HEK293 (cell line): ENCODE measurements at regions not wholly inside any gene's neighbourhood (a gene's known extent, or its start where the extent isn't known, plus 50 kb on each side); places are given as distances from the start of the nearest gene placed in this dataset.
A peak's percentile ranks its signal among the peaks of the same experiment; 100 is the strongest.

Source experiments
- CTCF ChIA-PET: fragments of 350-600 bp; formaldehyde crosslinking; extraction: SDS; loops from one replicate; lab custom pipeline; 2021; ENCODE audit warnings: antibody characterized with exemption; lab: Yijun Ruan, JAX
- POLR2A ChIA-PET: fragments of 300-600 bp; formaldehyde crosslinking; extraction: SDS; loops from one replicate; lab custom pipeline; 2020; ENCODE audit warnings: antibody characterized with exemption, inconsistent platforms; lab: Yijun Ruan, JAX
- H3K27ac ChIP-seq: fragments of 200-500 bp; sonication (Bioruptor generic); 2 replicates; pipeline ENCODE4 v1.5.1; 2014; ENCODE audit warnings: low read depth, low read length, control low read depth, inconsistent platforms; ENCODE audit errors: extremely low read depth
- H3K36me3 ChIP-seq, 2 experiments: fragments of 200-500 bp in 1 of 2; sonication (Bioruptor generic) in 1 of 2; 1 replicate in 1 of 2; 2 replicates in 1 of 2; pipeline ENCODE4 v1.5.1; 2014 to 2017; ENCODE audit warnings: inconsistent platforms in 2 of 2, low read length in 2 of 2; ENCODE audit not compliant: control insufficient read depth in 2 of 2, insufficient read depth in 1 of 2
- H3K4me1 ChIP-seq: fragments of 200-500 bp; sonication (Bioruptor generic); 2 replicates; pipeline ENCODE4 v1.5.1; 2014; ENCODE audit warnings: mild to moderate bottlenecking, low read length, inconsistent platforms; ENCODE audit not compliant: control insufficient read depth, insufficient read depth
- H3K4me3 ChIP-seq: 2 replicates; pipeline ENCODE4 v1.5.1; 2011; ENCODE audit warnings: low read depth, mild to moderate bottlenecking, control low read depth, low read length, moderate library complexity
- H3K9me3 ChIP-seq: fragments of 200-500 bp; sonication (Bioruptor generic); 2 replicates; pipeline ENCODE4 v1.5.1; 2014; ENCODE audit warnings: low read depth, low read length, inconsistent platforms; ENCODE audit not compliant: control insufficient read depth, insufficient read depth
- EGR2 ChIP-seq: fragments of 450-650 bp; formaldehyde crosslinking; IDR thresholded peaks from 2 replicates; pipeline ENCODE4 v1.5.1; 2016; ENCODE audit warnings: low read depth, missing biosample characterization, missing genetic modification characterization
- ELK4 ChIP-seq: IDR thresholded peaks from 2 replicates; pipeline ENCODE4 v1.6.1; 2011; ENCODE audit warnings: mild to moderate bottlenecking, low read depth, low read length, borderline replicate concordance
- GFI1B ChIP-seq: fragments of 450-650 bp; formaldehyde crosslinking; IDR thresholded peaks from 2 replicates; pipeline ENCODE4 v1.5.1; 2016; ENCODE audit warnings: missing biosample characterization, missing genetic modification characterization
- HOXD13 ChIP-seq: sonication (generic); formaldehyde crosslinking; IDR thresholded peaks from 2 replicates; pipeline ENCODE4 v1.8.0; 2022; ENCODE audit warnings: missing genetic modification reagents, borderline replicate concordance
- KLF10 ChIP-seq: fragments of 450-650 bp; IDR thresholded peaks from 2 replicates; pipeline ENCODE4 v1.5.1; 2018; ENCODE audit warnings: missing biosample characterization, mild to moderate bottlenecking, missing genetic modification characterization
- KLF16 ChIP-seq: fragments of 450-650 bp; formaldehyde crosslinking; IDR thresholded peaks from 2 replicates; pipeline ENCODE4 v1.5.1; 2017; ENCODE audit warnings: missing biosample characterization, missing genetic modification characterization
- KLF8 ChIP-seq: fragments of 450-650 bp; formaldehyde crosslinking; IDR thresholded peaks from 2 replicates; pipeline ENCODE4 v1.5.1; 2016; ENCODE audit warnings: missing biosample characterization, missing genetic modification characterization
- SETDB1 ChIP-seq: IDR thresholded peaks from one replicate; pipeline ENCODE4 v1.6.1; 2017; ENCODE audit warnings: mild to moderate bottlenecking, low read length, moderate library complexity, mixed read lengths; ENCODE audit not compliant: insufficient read length
- ZBTB10 ChIP-seq: fragments of 450-650 bp; formaldehyde crosslinking; IDR thresholded peaks from 2 replicates; pipeline ENCODE4 v1.5.1; 2016; ENCODE audit warnings: missing biosample characterization, missing genetic modification characterization
- ZBTB48 ChIP-seq: fragments of 450-650 bp; formaldehyde crosslinking; IDR thresholded peaks from 2 replicates; pipeline ENCODE4 v1.5.1; 2016; ENCODE audit warnings: missing biosample characterization, missing genetic modification characterization
- ZBTB6 ChIP-seq: fragments of 450-650 bp; formaldehyde crosslinking; IDR thresholded peaks from 2 replicates; pipeline ENCODE4 v1.5.1; 2017; ENCODE audit warnings: missing biosample characterization, missing genetic modification characterization
- ZNF132 ChIP-seq: fragments of 450-650 bp; formaldehyde crosslinking; IDR thresholded peaks from 2 replicates; pipeline ENCODE4 v1.5.1; 2017; ENCODE audit warnings: missing biosample characterization, missing genetic modification characterization, borderline replicate concordance
- ZNF155 ChIP-seq: fragments of 450-650 bp; formaldehyde crosslinking; IDR thresholded peaks from 2 replicates; pipeline ENCODE4 v1.5.1; 2016; ENCODE audit warnings: missing biosample characterization, missing genetic modification characterization
- ZNF157 ChIP-seq: fragments of 450-650 bp; formaldehyde crosslinking; IDR thresholded peaks from 2 replicates; pipeline ENCODE4 v1.5.1; 2016; ENCODE audit warnings: missing biosample characterization, missing genetic modification characterization
- ZNF184 ChIP-seq: fragments of 450-650 bp; IDR thresholded peaks from 2 replicates; pipeline ENCODE4 v1.5.1; 2018; ENCODE audit warnings: missing biosample characterization, mild to moderate bottlenecking, missing genetic modification characterization
- ZNF19 ChIP-seq: fragments of 450-650 bp; formaldehyde crosslinking; IDR thresholded peaks from 2 replicates; pipeline ENCODE4; 2016; ENCODE audit warnings: missing biosample characterization, missing genetic modification characterization, low read depth
- ZNF266 ChIP-seq: fragments of 450-650 bp; formaldehyde crosslinking; IDR thresholded peaks from 2 replicates; pipeline ENCODE4 v1.5.1; 2016; ENCODE audit warnings: missing biosample characterization, missing genetic modification characterization, low read depth
- ZNF280D ChIP-seq: fragments of 450-650 bp; formaldehyde crosslinking; IDR thresholded peaks from 2 replicates; pipeline ENCODE4 v1.5.1; 2016; ENCODE audit warnings: missing biosample characterization, missing genetic modification characterization
- ZNF350 ChIP-seq: fragments of 450-650 bp; formaldehyde crosslinking; IDR thresholded peaks from 2 replicates; pipeline ENCODE4 v1.5.0; 2017; ENCODE audit warnings: missing biosample characterization, mild to moderate bottlenecking, missing genetic modification characterization
- ZNF394 ChIP-seq: fragments of 450-650 bp; formaldehyde crosslinking; IDR thresholded peaks from 2 replicates; pipeline ENCODE4 v1.5.1; 2016; ENCODE audit warnings: missing biosample characterization, missing genetic modification characterization, mild to moderate bottlenecking, moderate library complexity, borderline replicate concordance
- ZNF560 ChIP-seq: fragments of 450-650 bp; formaldehyde crosslinking; IDR thresholded peaks from 2 replicates; pipeline ENCODE4 v1.5.1; 2017; ENCODE audit warnings: missing biosample characterization, missing genetic modification characterization, borderline replicate concordance
- ZNF639 ChIP-seq: fragments of 450-650 bp; formaldehyde crosslinking; IDR thresholded peaks from 2 replicates; pipeline ENCODE4 v1.5.1; 2016; ENCODE audit warnings: missing biosample characterization, missing genetic modification characterization
- ZNF654 ChIP-seq: fragments of 450-650 bp; formaldehyde crosslinking; IDR thresholded peaks from 2 replicates; pipeline ENCODE4 v1.5.1; 2016; ENCODE audit warnings: low read depth, missing biosample characterization, missing genetic modification characterization
- ZNF670 ChIP-seq: fragments of 450-650 bp; formaldehyde crosslinking; IDR thresholded peaks from 2 replicates; pipeline ENCODE4 v1.5.1; 2016; ENCODE audit warnings: missing biosample characterization, missing genetic modification characterization, low read depth
- ZNF747 ChIP-seq: fragments of 450-650 bp; formaldehyde crosslinking; IDR thresholded peaks from 2 replicates; pipeline ENCODE4 v1.5.1; 2016; ENCODE audit warnings: missing biosample characterization, missing genetic modification characterization
- ZNF768 ChIP-seq: fragments of 450-650 bp; formaldehyde crosslinking; IDR thresholded peaks from 2 replicates; pipeline ENCODE4 v1.5.1; 2018; ENCODE audit warnings: missing biosample characterization, mild to moderate bottlenecking, missing genetic modification characterization
- ZSCAN16 ChIP-seq: fragments of 450-650 bp; formaldehyde crosslinking; IDR thresholded peaks from 2 replicates; pipeline ENCODE4 v1.5.1; 2016; ENCODE audit warnings: missing biosample characterization, missing genetic modification characterization
- ZSCAN18 ChIP-seq: fragments of 450-650 bp; formaldehyde crosslinking; IDR thresholded peaks from 2 replicates; pipeline ENCODE4 v1.5.1; 2016; ENCODE audit warnings: missing biosample characterization, missing genetic modification characterization
- ZXDB ChIP-seq: fragments of 450-650 bp; formaldehyde crosslinking; IDR thresholded peaks from 2 replicates; pipeline ENCODE4 v1.5.1; 2016; ENCODE audit warnings: missing biosample characterization, missing genetic modification characterization

DNA sequence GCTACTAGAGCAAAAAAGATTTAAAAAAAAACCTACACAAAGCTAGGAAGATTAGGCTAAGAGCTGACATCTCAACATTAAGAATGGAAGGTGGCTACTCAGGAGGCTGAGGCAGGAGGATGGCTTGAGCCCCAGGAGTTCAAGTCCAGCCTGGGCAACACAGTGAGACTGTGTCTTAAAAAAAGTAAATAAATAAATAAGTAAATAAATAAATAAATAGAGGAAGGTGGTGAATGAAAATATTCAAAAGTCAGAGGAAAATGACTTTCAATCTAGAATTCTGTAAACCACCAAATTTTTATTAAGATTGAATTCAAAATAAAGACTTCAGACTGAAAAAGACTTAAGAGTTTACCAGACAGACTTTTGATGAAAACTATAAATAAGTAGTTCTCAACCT, 50.9 kb upstream of the TMPRSS2 start:
- H3K4me3 ChIP-seq: no peak overlapping the region
- POLR2A ChIA-PET: no interaction called here
- no peak overlapping the region for H3K27ac ChIP-seq
- TF ChIP-seq ZNF157 (tag by site-specific recombination) (no peak), EGR2 (no peak), ZNF670 (no peak), ZBTB48 (tag by site-specific recombination) (no peak), ZNF280D (tag by site-specific recombination) (no peak), ZNF639 (tag by site-specific recombination) (no peak), ZSCAN18 (tag by site-specific recombination) (no peak), GFI1B (tag by site-specific recombination) (no peak), SETDB1 (no peak), KLF8 (tag by site-specific recombination) (no peak), ZNF155 (tag by site-specific recombination) (no peak), ZNF19 (no peak), ZNF747 (tag by site-specific recombination) (no peak), ELK4 (no peak), ZNF394 (tag by site-specific recombination) (peak; percentile 89), ZNF560 (tag by site-specific recombination) (peak; percentile 51; the same call in 1 of the 2 replicates), ZNF132 (tag by site-specific recombination) (no peak), ZSCAN16 (tag by site-specific recombination) (no peak), KLF16 (tag by site-specific recombination) (no peak), ZNF184 (tag by site-specific recombination) (no peak), ZNF768 (no peak), ZNF350 (tag by site-specific recombination) (no peak), ZBTB10 (tag by site-specific recombination) (no peak), ZBTB6 (tag by site-specific recombination) (no peak), HOXD13 (CRISPR knock-in tag) (no peak), KLF10 (tag by site-specific recombination) (no peak), ZXDB (tag by site-specific recombination) (peak; percentile 46; the same call in 1 of the 2 replicates), ZNF266 (0 out of 2 replicates have a peak, but pooled peaks have one; percentile 43), ZNF654 (tag by site-specific recombination) (no peak; the same call in 1 of the 2 replicates)

More for the DNA sequence above, 50.9 kb upstream of the TMPRSS2 start:
- H3K9me3 ChIP-seq: no peaks in the 10 kb centered on the region
- no peaks in the 10 kb centered on the region for H3K4me1 ChIP-seq
- no peaks in the 10 kb centered on the region for H3K36me3 ChIP-seq
- CTCF ChIA-PET: no interaction called here
